Mucosa of gallbladder (tissue), 1 donor: ENCODE measurements at regions not wholly inside any gene's neighbourhood (a gene's known extent, or its start where the extent isn't known, plus 50 kb on each side); places are given as distances from the start of the nearest gene placed in this dataset.
A peak's percentile ranks its signal among the peaks of the same experiment; 100 is the strongest.

Source experiments
- DNase-seq: peaks from one replicate; pipeline ENCODE4 v3.0.0-alpha.2; 2020; ENCODE audit warnings: low spot score
- donor health status: DM: no; HTN: no; CAD: no.

- no peak for DNase-seq
Measured at GRCh38 chr18:53754154-53754553, 470.3 kb downstream of the MBD2 start.

- no peak for DNase-seq
Measured at GRCh38 chr18:53753601-53754000, 470.9 kb downstream of the MBD2 start.

GRCh38 chr18:53752781-53753367, 471.6 kb downstream of the MBD2 start:
- no peak for DNase-seq

- DNase-seq: no peak
Measured at GRCh38 chr18:53749766-53750165, 474.7 kb downstream of the MBD2 start.

GRCh38 chr18:53747663-53748160, 476.8 kb downstream of the MBD2 start:
- no peak for DNase-seq

GRCh38 chr18:53747210-53747609, 477.3 kb downstream of the MBD2 start:
- DNase-seq: no peak

GRCh38 chr18:53745986-53746385, 478.5 kb downstream of the MBD2 start:
- no peak for DNase-seq

GRCh38 chr18:53745224-53745967, 479.1 kb downstream of the MBD2 start:
- DNase-seq: no peak

- DNase-seq: no peak
Measured at GRCh38 chr18:53739700-53740099, 484.8 kb downstream of the MBD2 start.

- no peak for DNase-seq
Measured at GRCh38 chr18:53735526-53735925, 488.9 kb downstream of the MBD2 start.

GRCh38 chr18:53715243-53715853, 509.1 kb downstream of the MBD2 start:
- no peak for DNase-seq

GRCh38 chr18:53710080-53710479, 514.4 kb downstream of the MBD2 start:
- no peak for DNase-seq

GRCh38 chr18:53702480-53702879, 522.0 kb downstream of the MBD2 start:
- DNase-seq: no peak

- DNase-seq: no peak
Measured at GRCh38 chr18:53701697-53702096, 522.8 kb downstream of the MBD2 start.

- peak; percentile 15 for DNase-seq
Measured at GRCh38 chr18:53698907-53699306, 525.6 kb downstream of the MBD2 start.

GRCh38 chr18:53689886-53690285, 534.6 kb downstream of the MBD2 start:
- no peak for DNase-seq

GRCh38 chr18:53686965-53687364, 537.5 kb downstream of the MBD2 start:
- no peak for DNase-seq

- DNase-seq: no peak
Measured at GRCh38 chr18:53682796-53683195, 541.7 kb downstream of the MBD2 start.

- no peak for DNase-seq
Measured at GRCh38 chr18:53677480-53677879, 547.0 kb downstream of the MBD2 start.

GRCh38 chr18:53665701-53666100, 558.8 kb downstream of the MBD2 start:
- no peak for DNase-seq

GRCh38 chr18:53664575-53664974, 559.9 kb downstream of the MBD2 start:
- DNase-seq: no peak

GRCh38 chr18:53660306-53660705, 564.2 kb downstream of the MBD2 start:
- no peak for DNase-seq

GRCh38 chr18:53657257-53657656, 567.2 kb downstream of the MBD2 start:
- DNase-seq: no peak
